Transverse colon (tissue), 4 donors: ENCODE measurements at regions not wholly inside any gene's neighbourhood (a gene's known extent, or its start where the extent isn't known, plus 50 kb on each side); places are given as distances from the start of the nearest gene placed in this dataset.

Experiments
- EP300 ChIP-seq: sonication (generic); formaldehyde crosslinking; IDR thresholded peaks from one replicate; pipeline ENCODE4 v1.6.1; 2017; ENCODE audit warnings: antibody characterized with exemption, low read depth
- POLR2A ChIP-seq: fragments of 450-650 bp; IDR thresholded peaks from one replicate; pipeline ENCODE4 v1.6.1; 2016; ENCODE audit warnings: antibody characterized with exemption, mild to moderate bottlenecking, moderate library complexity
- POLR2AphosphoS5 ChIP-seq, 3 donors: sonication (generic); formaldehyde crosslinking; IDR thresholded peaks; one replicate each; pipeline ENCODE4 v1.6.1; 2016; ENCODE audit warnings: antibody characterized with exemption in 3 of 3
- TF ChIP-seq, protein P1 (sequence below), 5 experiments: fragments of 200-600 bp in 3 of 5; fragments of 450-650 bp in 2 of 5; sonication (generic) in 3 of 5; IDR thresholded peaks; 1 replicate in 2 of 5; 2 replicates in 3 of 5; pipeline ENCODE4 v1.5.1; 2016 to 2017; ENCODE audit warnings: antibody characterized with exemption in 5 of 5, inconsistent platforms in 3 of 5, mild to moderate bottlenecking in 2 of 5, moderate library complexity in 1 of 5

DNA sequence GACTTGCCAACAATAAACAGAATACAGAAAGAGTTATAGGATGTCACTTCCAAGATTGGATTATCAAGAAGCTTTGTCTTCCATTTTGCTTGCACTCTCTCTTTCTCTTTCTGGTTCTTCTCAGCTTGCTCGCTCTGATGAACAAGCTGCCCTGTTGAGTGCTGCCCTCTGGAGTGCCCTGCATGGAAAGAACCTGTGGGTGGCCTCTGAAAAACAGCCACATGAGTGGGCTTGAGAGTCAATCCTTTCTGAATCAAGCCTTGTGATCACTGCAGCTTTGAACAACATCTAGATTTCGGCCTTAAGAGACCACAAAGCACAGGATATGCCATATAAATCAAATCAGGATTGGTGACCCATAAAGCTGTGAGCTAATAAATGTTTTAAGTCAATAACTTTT is 185.1 kb downstream of the KIF2B start:
- TF ChIP-seq, protein P1, sequence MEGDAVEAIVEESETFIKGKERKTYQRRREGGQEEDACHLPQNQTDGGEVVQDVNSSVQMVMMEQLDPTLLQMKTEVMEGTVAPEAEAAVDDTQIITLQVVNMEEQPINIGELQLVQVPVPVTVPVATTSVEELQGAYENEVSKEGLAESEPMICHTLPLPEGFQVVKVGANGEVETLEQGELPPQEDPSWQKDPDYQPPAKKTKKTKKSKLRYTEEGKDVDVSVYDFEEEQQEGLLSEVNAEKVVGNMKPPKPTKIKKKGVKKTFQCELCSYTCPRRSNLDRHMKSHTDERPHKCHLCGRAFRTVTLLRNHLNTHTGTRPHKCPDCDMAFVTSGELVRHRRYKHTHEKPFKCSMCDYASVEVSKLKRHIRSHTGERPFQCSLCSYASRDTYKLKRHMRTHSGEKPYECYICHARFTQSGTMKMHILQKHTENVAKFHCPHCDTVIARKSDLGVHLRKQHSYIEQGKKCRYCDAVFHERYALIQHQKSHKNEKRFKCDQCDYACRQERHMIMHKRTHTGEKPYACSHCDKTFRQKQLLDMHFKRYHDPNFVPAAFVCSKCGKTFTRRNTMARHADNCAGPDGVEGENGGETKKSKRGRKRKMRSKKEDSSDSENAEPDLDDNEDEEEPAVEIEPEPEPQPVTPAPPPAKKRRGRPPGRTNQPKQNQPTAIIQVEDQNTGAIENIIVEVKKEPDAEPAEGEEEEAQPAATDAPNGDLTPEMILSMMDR (IDR thresholded peaks at IDR 0.05): no peak
- no peak for TF ChIP-seq POLR2A
- TF ChIP-seq POLR2AphosphoS5 (IDR thresholded peaks at IDR 0.05): no peak
- no peak for TF ChIP-seq EP300
